Gastroesophageal sphincter (tissue), 3 donors: ENCODE measurements at regions not wholly inside any gene's neighbourhood (a gene's known extent, or its start where the extent isn't known, plus 50 kb on each side); places are given as distances from the start of the nearest gene placed in this dataset.

Experiments
- CTCF ChIP-seq, 4 experiments: fragments of 200-600 bp in 2 of 4; fragments of 450-650 bp in 2 of 4; sonication (generic) in 1 of 4; IDR thresholded peaks; one replicate each; pipeline ENCODE4 v1.5.1; 2017 to 2019; ENCODE audit warnings: antibody characterized with exemption in 4 of 4, mild to moderate bottlenecking in 2 of 4, moderate library complexity in 2 of 4
- EP300 ChIP-seq: sonication (generic); formaldehyde crosslinking; IDR thresholded peaks from one replicate; pipeline ENCODE4 v1.6.1; 2017; ENCODE audit warnings: antibody characterized with exemption, mild to moderate bottlenecking
- POLR2A ChIP-seq, 2 donors: fragments of 450-650 bp; IDR thresholded peaks; one replicate each; pipeline ENCODE4 v1.6.1; 2017; ENCODE audit warnings: antibody characterized with exemption in 2 of 2, mild to moderate bottlenecking in 2 of 2, moderate library complexity in 1 of 2
- POLR2AphosphoS5 ChIP-seq: sonication (generic); formaldehyde crosslinking; IDR thresholded peaks from one replicate; pipeline ENCODE4 v1.6.1; 2017; ENCODE audit warnings: antibody characterized with exemption

- TF ChIP-seq CTCF (IDR thresholded peaks at IDR 0.05) (no peak), POLR2AphosphoS5 (no peak), POLR2A (IDR thresholded peaks at IDR 0.05) (no peak), EP300 (no peak)
Observed at GRCh38 chr9:18036422-18037187, 437.3 kb upstream of the ADAMTSL1 start.
